Renal pelvis (tissue), 1 donor: ENCODE measurements at regions not wholly inside any gene's neighbourhood (a gene's known extent, or its start where the extent isn't known, plus 50 kb on each side); places are given as distances from the start of the nearest gene placed in this dataset.

ENCODE experiments used
- DNase-seq: peaks from one replicate; pipeline ENCODE4 v3.0.0-alpha.2; 2013

- no peak for DNase-seq
Observed at GRCh38 chr18:23387265-23387664, 65.8 kb upstream of the RIOK3 start.

- DNase-seq, result no peak
Observed at GRCh38 chr18:23388357-23388756, 64.7 kb upstream of the RIOK3 start.

DNA sequence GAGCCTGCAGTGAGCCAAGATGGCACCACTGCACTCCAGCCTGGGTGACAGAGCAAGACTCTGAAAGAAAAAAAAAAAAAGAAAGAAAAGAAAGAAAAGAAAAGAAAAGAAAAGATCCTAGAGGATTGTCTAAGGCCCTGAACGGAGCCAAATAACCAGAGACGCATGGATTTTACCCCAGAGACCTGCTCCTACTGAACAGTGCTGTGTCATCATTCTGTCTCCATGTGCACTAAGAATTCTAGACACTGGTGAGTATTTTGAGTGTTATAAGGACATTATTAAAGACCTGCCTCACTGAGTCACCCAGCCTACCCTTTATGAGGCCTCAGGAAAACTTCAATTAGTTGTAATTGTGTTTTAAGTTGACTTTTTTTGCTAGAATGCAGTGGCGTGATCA lies 61.9 kb upstream of the RIOK3 start:
- DNase-seq, result no peak

- no peak for DNase-seq
Observed at GRCh38 chr18:23397907-23398306, 55.2 kb upstream of the RIOK3 start.

DNA sequence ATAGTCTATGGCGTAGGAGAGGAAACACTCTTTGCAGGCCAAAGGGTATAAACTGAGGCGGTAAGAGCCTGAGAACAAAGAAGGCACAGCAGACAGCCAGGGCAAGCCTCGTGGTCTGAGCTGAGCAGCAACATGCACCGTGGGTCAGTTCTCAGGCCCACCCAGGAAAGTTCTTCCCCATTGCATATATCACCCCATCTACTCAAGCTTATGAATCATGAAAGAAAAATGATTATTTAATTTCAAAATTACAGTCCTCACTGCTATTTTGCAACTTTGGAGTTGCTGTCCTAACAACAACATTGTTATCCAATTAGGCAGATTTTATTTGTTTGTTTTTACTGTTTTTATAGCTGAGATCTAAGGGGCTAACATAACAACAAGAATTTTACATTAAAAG lies 54.7 kb upstream of the RIOK3 start:
- no peak for DNase-seq

DNA sequence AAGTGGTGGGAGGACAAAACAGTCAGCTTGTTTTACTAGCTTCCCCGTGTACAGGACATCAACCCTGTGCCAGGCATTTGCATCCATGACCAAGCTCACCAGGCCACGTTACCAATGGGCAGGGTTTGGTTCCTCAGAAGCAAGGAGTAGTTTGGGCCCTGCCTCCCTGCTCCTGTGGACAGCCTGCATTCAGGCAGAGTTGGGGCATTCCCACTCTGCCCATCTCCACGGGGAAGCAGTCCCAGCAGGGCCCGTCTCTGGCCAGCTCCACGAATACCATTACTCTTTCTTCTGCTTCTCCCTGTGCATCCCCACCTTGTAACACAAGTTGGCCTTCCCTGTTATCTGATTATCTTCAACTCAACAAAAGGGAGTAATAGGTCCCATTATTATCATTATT lies 54.0 kb upstream of the RIOK3 start:
- no peak for DNase-seq

GRCh38 chr18:23400918-23401317 lies 52.2 kb upstream of the RIOK3 start:
- no peak for DNase-seq

DNA sequence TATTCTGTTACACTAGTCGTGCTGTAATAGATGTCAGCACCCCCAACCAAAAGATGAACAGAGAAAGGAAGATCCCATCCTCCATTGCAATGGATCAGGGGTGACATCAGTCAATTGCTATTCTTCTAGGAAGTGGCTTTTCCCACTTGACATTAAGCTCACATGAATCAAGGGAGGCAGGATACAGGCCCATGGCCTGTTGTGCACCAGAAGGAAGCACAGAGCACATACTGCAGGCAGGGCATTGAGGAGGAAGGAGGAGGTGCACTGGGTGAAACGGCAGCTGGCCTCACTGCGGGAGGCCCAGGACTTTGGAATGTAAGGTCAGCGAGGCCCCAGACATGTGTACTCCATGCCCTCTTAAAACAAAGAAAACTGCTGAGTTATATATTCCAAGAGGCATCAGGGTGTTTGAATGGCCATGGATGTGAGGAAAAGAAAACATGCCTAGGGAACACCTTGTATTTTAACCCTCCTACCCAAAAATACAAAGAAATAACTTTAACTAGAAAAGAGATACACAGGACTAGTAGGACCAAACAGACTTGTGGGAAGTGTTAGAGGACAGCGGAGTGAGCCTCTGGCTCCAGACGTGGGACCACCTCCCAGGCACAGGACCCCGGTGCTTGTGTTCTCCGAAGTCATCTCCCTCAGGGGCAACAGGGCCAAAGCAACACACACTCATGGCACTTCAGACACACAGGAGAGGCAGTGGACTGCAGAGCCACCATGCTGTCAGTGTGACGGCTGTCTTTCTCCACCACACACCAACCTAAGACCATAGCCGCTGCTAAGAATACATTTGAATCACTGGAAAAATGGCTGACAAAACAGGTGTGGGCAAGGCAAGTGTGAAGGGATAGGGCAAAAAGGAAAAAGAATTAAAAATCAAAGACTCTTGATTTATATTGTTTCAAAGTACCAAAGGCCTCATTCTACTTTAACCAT lies 51.4 kb upstream of the RIOK3 start:
- peak; percentile 58 for DNase-seq
